GM18520 (cell line): ENCODE measurements at regions not wholly inside any gene's neighbourhood (a gene's known extent, or its start where the extent isn't known, plus 50 kb on each side); places are given as distances from the start of the nearest gene placed in this dataset.
"Not testable (repeated sequence)": the region's sequence is repeated elsewhere in the genome, so short reads cannot be mapped to it uniquely, and the experiment has no call there.

ENCODE experiments used
- ATAC-seq: cut with Tn5 transposase; IDR thresholded peaks from one replicate; pipeline ENCODE4 v1.9.1; 2021; ENCODE audit not compliant: unreplicated experiment

- ATAC-seq: no peak
Measured at GRCh38 chr6:18527836-18528743, 140.9 kb downstream of the RNF144B start.

GRCh38 chr6:18530201-18530600 lies 143.1 kb downstream of the RNF144B start:
- no peak for ATAC-seq

DNA sequence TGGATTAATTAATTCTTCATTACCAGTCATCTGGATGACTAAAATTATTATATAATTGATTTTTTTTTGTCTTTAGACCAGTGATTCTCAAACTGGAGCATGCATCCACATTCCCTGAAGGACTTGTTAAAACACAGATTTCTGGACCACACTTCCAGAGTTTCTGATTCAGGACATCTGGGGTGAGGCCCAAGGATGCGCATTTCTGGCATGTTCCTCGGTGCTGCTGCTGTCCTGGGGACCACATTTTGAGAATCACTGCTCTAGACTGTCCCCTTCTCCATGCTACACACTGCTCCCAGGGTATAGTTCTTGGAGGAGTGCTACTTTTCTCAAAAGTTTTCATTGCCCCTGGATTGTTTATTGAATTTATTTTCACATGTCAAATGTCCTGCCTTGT lies 145.0 kb downstream of the RNF144B start:
- no peak for ATAC-seq

- ATAC-seq: no peak
Measured at GRCh38 chr6:18533793-18534192, 146.6 kb downstream of the RNF144B start.

- no peak for ATAC-seq
Measured at GRCh38 chr6:18536591-18537055, 149.5 kb downstream of the RNF144B start.

- ATAC-seq: no peak
Measured at GRCh38 chr6:18538315-18538714, 151.2 kb downstream of the RNF144B start.

- no peak for ATAC-seq
Measured at GRCh38 chr6:18543051-18543450, 155.9 kb downstream of the RNF144B start.

GRCh38 chr6:18545142-18545541 lies 158.0 kb downstream of the RNF144B start:
- ATAC-seq: not testable (repeated sequence)

GRCh38 chr6:18545726-18546125 lies 158.6 kb downstream of the RNF144B start:
- ATAC-seq: no peak

DNA sequence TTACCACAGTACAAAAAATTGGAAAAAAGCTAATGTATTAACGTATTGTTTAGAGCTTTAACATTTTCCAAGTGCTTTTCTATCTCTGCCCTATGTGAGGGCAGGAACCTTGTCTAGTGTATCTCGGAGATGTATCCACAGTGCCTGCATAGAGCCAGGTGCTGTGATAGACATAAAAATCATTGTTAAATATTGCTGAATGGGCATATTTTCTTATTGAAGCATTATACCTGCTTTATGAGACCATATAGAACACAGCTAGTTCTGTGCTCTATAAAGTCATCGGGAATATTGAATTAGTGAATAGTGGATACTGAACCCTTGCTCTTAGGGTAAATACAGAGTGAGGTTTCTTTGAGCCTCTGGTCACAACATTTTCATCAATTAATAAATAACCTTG lies 163.0 kb downstream of the RNF144B start:
- ATAC-seq: no peak

- ATAC-seq: no peak
Measured at GRCh38 chr6:18551228-18551627, 164.1 kb downstream of the RNF144B start.

- ATAC-seq: no peak
Measured at GRCh38 chr6:18555750-18556149, 168.6 kb downstream of the RNF144B start.

GRCh38 chr6:18561037-18561750 lies 174.0 kb downstream of the RNF144B start:
- no peak for ATAC-seq

GRCh38 chr6:18562726-18563125 lies 175.6 kb downstream of the RNF144B start:
- ATAC-seq: no peak

GRCh38 chr6:18564775-18565174 lies 177.6 kb downstream of the RNF144B start:
- no peak for ATAC-seq

DNA sequence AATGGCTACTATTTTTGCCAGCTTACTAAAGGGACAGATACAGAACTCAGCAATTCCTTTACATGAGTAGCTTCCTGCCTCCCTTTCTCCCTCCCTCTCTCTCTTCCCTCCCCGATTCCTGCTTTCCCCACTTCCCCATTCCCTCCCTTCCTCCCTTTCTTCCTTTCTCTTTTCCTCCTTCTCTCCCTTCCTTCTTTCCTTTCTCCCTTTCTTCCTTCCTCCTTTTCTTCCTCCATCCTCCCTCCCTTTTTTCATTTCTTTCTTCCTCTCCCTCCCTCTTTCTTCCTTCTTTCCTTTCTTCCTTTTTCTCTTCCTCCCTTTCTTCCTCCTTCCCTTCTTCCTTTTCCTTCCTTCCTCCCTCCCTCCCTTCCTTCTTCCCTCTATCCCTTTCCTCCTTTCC lies 178.1 kb downstream of the RNF144B start:
- no peak for ATAC-seq

GRCh38 chr6:18567380-18567779 lies 180.2 kb downstream of the RNF144B start:
- no peak for ATAC-seq

DNA sequence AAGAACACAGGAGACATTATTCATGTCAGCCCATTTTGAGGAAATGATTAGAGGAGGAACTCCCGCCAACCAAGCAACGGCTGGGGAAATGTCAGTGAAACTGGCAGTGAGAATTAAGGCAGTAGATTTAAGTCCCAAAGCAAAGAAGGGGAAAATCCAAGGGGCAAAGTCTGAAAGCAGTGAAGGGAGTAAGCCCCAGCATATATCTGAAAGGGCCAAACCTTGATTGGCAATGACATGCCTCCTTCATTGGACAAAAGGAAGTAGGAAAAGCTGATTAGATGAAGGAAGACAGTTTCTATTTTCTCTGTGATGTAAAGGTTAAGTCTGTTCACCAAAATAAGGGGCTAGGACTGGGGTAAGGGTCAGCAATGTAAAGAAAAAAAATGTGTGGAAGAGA lies 190.3 kb downstream of the RNF144B start:
- ATAC-seq: no peak

DNA sequence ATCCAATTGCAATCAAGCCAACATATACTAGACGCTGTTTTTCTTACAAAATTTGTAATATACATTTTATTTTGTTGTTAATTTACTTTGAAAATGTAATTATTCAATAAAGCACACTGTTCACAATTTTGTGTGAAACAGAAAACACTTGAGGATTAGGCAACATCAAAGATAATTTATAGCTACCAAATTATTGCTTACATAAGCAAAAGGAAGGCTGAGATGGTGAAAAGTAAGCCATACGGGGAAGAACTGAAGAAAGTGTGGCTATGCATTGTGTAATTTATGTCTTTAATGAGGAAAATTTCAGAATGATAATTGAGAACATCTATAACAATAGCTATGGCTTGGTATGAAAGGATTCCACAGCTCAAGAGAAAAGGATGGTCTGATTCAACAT lies 192.0 kb downstream of the RNF144B start:
- no peak for ATAC-seq

DNA sequence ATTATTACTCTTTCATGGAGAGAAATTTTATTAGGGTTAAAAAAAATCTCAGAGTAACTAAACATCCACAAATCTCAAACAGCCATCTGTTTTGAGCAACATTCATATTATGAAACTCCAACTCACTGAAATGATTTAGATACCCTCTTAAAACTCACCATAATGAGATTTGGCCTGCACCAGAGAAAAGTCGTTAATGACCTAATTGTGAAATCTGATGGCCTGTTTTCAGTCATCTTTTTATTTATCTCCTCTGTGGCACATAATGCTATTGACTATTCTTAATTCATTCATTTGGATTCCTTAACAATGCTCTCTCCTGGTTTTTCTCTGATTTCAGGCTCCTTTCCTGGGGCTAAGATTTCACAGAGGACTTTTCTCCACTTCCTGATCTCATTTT lies 192.7 kb downstream of the RNF144B start:
- ATAC-seq: no peak

GRCh38 chr6:18584372-18584771 lies 197.2 kb downstream of the RNF144B start:
- no peak for ATAC-seq

GRCh38 chr6:18585032-18585573 lies 198.0 kb downstream of the RNF144B start:
- no peak for ATAC-seq
